ENCODE measurements at regions not wholly inside any gene's neighbourhood (a gene's known extent, or its start where the extent isn't known, plus 50 kb on each side); places are given as distances from the start of the nearest gene placed in this dataset.
A peak's percentile ranks its signal among the peaks of the same experiment; 100 is the strongest.

DNA sequence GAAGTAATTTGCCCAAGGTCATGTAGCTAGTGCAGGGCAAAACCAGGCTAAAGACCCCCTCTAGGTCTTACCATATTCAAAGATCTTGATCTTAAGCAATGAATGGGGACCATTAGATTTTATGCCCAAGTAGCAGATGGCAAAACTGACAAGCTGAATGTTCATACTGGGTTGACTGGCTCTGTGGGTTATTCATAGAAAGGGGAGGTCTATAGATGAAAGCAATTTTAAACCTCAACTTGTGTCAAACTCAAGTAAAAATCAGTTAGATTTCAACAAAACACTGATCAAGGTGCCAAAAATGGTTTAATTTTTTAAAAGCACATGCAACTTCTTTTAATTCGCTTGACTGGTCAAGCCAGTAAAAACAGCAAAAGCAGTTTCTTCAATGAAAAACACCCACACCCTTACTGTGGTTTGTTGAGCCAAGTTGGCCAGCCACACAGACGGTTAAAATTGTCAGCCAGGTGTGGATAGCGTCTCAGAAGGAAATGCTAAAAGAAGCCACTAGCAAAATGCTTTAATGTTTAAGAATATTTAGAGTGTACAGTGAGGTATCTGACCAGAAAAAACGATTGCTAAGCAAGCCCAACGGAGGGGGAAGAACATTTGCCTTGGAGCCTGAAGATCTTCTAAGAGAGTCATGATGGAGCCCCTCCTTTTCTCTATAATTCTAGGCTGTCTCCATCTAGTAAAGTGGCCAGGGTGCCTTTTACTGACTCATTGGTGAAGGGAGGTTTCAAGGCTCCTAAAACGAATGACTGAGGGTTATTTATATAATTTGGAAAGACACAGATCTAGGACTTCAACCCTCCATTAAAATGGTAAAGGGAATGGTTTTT, 539.6 kb upstream of the CLINT1 start (continued):
- TF ChIP-seq, protein P1, sequence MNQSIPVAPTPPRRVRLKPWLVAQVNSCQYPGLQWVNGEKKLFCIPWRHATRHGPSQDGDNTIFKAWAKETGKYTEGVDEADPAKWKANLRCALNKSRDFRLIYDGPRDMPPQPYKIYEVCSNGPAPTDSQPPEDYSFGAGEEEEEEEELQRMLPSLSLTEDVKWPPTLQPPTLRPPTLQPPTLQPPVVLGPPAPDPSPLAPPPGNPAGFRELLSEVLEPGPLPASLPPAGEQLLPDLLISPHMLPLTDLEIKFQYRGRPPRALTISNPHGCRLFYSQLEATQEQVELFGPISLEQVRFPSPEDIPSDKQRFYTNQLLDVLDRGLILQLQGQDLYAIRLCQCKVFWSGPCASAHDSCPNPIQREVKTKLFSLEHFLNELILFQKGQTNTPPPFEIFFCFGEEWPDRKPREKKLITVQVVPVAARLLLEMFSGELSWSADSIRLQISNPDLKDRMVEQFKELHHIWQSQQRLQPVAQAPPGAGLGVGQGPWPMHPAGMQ (IDR thresholded peaks at IDR 0.05; ENCODE audit: borderline replicate concordance) = no peak
- TF ChIP-seq YBX1 (IDR thresholded peaks at IDR 0.05) = no peak
- peak; percentile 32; the same call in 1 of the 2 replicates for TF ChIP-seq TCF7 (IDR thresholded peaks at IDR 0.05; ENCODE audit: borderline replicate concordance)
- TF ChIP-seq HDGF (IDR thresholded peaks at IDR 0.05) = no peak
- TF ChIP-seq NFYA (IDR thresholded peaks at IDR 0.05; ENCODE audit: borderline replicate concordance, low read depth, low read length) = no peak
- no peak for TF ChIP-seq BMI1 (IDR thresholded peaks at IDR 0.05; ENCODE audit: borderline replicate concordance)
- no peak for TF ChIP-seq KDM1A (IDR thresholded peaks at IDR 0.05; ENCODE audit: borderline replicate concordance)
- TF ChIP-seq NR2C1 (IDR thresholded peaks at IDR 0.05) = no peak
- TF ChIP-seq, protein P2, sequence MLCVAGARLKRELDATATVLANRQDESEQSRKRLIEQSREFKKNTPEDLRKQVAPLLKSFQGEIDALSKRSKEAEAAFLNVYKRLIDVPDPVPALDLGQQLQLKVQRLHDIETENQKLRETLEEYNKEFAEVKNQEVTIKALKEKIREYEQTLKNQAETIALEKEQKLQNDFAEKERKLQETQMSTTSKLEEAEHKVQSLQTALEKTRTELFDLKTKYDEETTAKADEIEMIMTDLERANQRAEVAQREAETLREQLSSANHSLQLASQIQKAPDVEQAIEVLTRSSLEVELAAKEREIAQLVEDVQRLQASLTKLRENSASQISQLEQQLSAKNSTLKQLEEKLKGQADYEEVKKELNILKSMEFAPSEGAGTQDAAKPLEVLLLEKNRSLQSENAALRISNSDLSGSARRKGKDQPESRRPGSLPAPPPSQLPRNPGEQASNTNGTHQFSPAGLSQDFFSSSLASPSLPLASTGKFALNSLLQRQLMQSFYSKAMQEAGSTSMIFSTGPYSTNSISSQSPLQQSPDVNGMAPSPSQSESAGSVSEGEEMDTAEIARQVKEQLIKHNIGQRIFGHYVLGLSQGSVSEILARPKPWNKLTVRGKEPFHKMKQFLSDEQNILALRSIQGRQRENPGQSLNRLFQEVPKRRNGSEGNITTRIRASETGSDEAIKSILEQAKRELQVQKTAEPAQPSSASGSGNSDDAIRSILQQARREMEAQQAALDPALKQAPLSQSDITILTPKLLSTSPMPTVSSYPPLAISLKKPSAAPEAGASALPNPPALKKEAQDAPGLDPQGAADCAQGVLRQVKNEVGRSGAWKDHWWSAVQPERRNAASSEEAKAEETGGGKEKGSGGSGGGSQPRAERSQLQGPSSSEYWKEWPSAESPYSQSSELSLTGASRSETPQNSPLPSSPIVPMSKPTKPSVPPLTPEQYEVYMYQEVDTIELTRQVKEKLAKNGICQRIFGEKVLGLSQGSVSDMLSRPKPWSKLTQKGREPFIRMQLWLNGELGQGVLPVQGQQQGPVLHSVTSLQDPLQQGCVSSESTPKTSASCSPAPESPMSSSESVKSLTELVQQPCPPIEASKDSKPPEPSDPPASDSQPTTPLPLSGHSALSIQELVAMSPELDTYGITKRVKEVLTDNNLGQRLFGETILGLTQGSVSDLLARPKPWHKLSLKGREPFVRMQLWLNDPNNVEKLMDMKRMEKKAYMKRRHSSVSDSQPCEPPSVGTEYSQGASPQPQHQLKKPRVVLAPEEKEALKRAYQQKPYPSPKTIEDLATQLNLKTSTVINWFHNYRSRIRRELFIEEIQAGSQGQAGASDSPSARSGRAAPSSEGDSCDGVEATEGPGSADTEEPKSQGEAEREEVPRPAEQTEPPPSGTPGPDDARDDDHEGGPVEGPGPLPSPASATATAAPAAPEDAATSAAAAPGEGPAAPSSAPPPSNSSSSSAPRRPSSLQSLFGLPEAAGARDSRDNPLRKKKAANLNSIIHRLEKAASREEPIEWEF (IDR thresholded peaks at IDR 0.05; ENCODE audit: insufficient replicate concordance, low read depth, low read length) = no peak
- TF ChIP-seq, protein P3, sequence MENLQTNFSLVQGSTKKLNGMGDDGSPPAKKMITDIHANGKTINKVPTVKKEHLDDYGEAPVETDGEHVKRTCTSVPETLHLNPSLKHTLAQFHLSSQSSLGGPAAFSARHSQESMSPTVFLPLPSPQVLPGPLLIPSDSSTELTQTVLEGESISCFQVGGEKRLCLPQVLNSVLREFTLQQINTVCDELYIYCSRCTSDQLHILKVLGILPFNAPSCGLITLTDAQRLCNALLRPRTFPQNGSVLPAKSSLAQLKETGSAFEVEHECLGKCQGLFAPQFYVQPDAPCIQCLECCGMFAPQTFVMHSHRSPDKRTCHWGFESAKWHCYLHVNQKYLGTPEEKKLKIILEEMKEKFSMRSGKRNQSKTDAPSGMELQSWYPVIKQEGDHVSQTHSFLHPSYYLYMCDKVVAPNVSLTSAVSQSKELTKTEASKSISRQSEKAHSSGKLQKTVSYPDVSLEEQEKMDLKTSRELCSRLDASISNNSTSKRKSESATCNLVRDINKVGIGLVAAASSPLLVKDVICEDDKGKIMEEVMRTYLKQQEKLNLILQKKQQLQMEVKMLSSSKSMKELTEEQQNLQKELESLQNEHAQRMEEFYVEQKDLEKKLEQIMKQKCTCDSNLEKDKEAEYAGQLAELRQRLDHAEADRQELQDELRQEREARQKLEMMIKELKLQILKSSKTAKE (IDR thresholded peaks at IDR 0.05; ENCODE audit: low read depth, poor library complexity, severe bottlenecking) = peak; percentile 59
- TF ChIP-seq, protein P4, sequence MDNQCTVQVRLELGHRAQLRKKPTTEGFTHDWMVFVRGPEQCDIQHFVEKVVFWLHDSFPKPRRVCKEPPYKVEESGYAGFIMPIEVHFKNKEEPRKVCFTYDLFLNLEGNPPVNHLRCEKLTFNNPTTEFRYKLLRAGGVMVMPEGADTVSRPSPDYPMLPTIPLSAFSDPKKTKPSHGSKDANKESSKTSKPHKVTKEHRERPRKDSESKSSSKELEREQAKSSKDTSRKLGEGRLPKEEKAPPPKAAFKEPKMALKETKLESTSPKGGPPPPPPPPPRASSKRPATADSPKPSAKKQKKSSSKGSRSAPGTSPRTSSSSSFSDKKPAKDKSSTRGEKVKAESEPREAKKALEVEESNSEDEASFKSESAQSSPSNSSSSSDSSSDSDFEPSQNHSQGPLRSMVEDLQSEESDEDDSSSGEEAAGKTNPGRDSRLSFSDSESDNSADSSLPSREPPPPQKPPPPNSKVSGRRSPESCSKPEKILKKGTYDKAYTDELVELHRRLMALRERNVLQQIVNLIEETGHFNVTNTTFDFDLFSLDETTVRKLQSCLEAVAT (IDR thresholded peaks at IDR 0.05) = no peak
- TF ChIP-seq, protein P5, sequence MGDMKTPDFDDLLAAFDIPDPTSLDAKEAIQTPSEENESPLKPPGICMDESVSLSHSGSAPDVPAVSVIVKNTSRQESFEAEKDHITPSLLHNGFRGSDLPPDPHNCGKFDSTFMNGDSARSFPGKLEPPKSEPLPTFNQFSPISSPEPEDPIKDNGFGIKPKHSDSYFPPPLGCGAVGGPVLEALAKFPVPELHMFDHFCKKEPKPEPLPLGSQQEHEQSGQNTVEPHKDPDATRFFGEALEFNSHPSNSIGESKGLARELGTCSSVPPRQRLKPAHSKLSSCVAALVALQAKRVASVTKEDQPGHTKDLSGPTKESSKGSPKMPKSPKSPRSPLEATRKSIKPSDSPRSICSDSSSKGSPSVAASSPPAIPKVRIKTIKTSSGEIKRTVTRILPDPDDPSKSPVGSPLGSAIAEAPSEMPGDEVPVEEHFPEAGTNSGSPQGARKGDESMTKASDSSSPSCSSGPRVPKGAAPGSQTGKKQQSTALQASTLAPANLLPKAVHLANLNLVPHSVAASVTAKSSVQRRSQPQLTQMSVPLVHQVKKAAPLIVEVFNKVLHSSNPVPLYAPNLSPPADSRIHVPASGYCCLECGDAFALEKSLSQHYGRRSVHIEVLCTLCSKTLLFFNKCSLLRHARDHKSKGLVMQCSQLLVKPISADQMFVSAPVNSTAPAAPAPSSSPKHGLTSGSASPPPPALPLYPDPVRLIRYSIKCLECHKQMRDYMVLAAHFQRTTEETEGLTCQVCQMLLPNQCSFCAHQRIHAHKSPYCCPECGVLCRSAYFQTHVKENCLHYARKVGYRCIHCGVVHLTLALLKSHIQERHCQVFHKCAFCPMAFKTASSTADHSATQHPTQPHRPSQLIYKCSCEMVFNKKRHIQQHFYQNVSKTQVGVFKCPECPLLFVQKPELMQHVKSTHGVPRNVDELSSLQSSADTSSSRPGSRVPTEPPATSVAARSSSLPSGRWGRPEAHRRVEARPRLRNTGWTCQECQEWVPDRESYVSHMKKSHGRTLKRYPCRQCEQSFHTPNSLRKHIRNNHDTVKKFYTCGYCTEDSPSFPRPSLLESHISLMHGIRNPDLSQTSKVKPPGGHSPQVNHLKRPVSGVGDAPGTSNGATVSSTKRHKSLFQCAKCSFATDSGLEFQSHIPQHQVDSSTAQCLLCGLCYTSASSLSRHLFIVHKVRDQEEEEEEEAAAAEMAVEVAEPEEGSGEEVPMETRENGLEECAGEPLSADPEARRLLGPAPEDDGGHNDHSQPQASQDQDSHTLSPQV (IDR thresholded peaks at IDR 0.05) = no peak
- peak; percentile 85; the same call in 1 of the 2 replicates for TF ChIP-seq RCOR1 (conservative IDR thresholded peaks at IDR 0.05; ENCODE audit: low read depth, low read length)
- TF ChIP-seq RB1 (IDR thresholded peaks at IDR 0.05; ENCODE audit: borderline replicate concordance) = no peak
